Naive thymus-derived CD4-positive, alpha-beta T cell (primary cell): ENCODE measurements at regions not wholly inside any gene's neighbourhood (a gene's known extent, or its start where the extent isn't known, plus 50 kb on each side); places are given as distances from the start of the nearest gene placed in this dataset.
A peak's percentile ranks its signal among the peaks of the same experiment; 100 is the strongest.

ENCODE experiments used
- ATAC-seq: fragments of 150-1000 bp; cut with Tn5 transposase; 2 replicates; pipeline ENCODE4 v1.10.0; 2021; ENCODE audit warnings: mild to moderate bottlenecking, moderate library complexity
- CTCF ChIA-PET: fragments of 350-600 bp; sonication (Branson Sonifier 250); formaldehyde crosslinking; loops from one replicate; lab custom pipeline; 2021; ENCODE audit warnings: antibody characterized with exemption; lab: Charles Lee
- POLR2A ChIA-PET: fragments of 350-600 bp; sonication (Branson Sonifier 250); formaldehyde crosslinking; loops from one replicate; lab custom pipeline; 2021; ENCODE audit warnings: antibody characterized with exemption, inconsistent platforms; lab: Charles Lee
- DNase-seq, 9 donors: peaks; one replicate each; pipeline versions ENCODE4 v3.0.0 to v3.0.0-alpha.2; 2020 to 2022; ENCODE audit warnings: mixed read lengths in 1 of 9
- H3K27ac ChIP-seq: one replicate; pipeline ENCODE4 v1.7.0; 2013; ENCODE audit warnings: mild to moderate bottlenecking, low read depth, low read length, moderate library complexity
- H3K27me3 ChIP-seq, 2 donors: one replicate each; pipeline ENCODE4 v1.7.0; 2013; ENCODE audit warnings: low read length in 2 of 2, mild to moderate bottlenecking in 2 of 2, moderate library complexity in 2 of 2; ENCODE audit not compliant: control insufficient read depth in 2 of 2, insufficient read depth in 2 of 2
- H3K36me3 ChIP-seq, 3 experiments: 1 replicate in 2 of 3; 2 replicates in 1 of 3; pipeline ENCODE4 v1.7.0; 2013; ENCODE audit warnings: low read length in 3 of 3, mild to moderate bottlenecking in 3 of 3, moderate library complexity in 1 of 3; ENCODE audit not compliant: insufficient read depth in 3 of 3, control insufficient read depth in 2 of 3
- H3K4me1 ChIP-seq, 2 donors: one replicate each; pipeline ENCODE4 v1.7.0; 2013; ENCODE audit warnings: low read length in 2 of 2, mild to moderate bottlenecking in 2 of 2, moderate library complexity in 1 of 2; ENCODE audit not compliant: control insufficient read depth in 2 of 2, insufficient read depth in 2 of 2
- H3K4me3 ChIP-seq: 2 replicates; pipeline ENCODE4 v1.7.0; 2013; ENCODE audit warnings: mild to moderate bottlenecking, low read length
- H3K9me3 ChIP-seq, 3 experiments: 1 replicate in 2 of 3; 2 replicates in 1 of 3; pipeline ENCODE4 v1.7.0; 2013; ENCODE audit warnings: low read length in 3 of 3; ENCODE audit not compliant: control insufficient read depth in 2 of 3
- H3K27ac Mint-ChIP-seq, 9 donors: one replicate each; pipeline ENCODE4 v1.8.0; 2020 to 2022; ENCODE audit warnings: mixed read lengths in 9 of 9, mild to moderate bottlenecking in 8 of 9, moderate library complexity in 5 of 9, inconsistent platforms in 2 of 9
- H3K27me3 Mint-ChIP-seq, 5 donors: one replicate each; pipeline ENCODE4 v1.8.0; 2021 to 2022; ENCODE audit warnings: mixed read lengths in 5 of 5, mild to moderate bottlenecking in 1 of 5
- H3K36me3 Mint-ChIP-seq, 5 donors: one replicate each; pipeline ENCODE4 v1.8.0; 2020 to 2022; ENCODE audit warnings: mixed read lengths in 5 of 5, mild to moderate bottlenecking in 3 of 5, inconsistent platforms in 1 of 5
- H3K4me1 Mint-ChIP-seq, 7 donors: one replicate each; pipeline ENCODE4 v1.8.0; 2020 to 2022; ENCODE audit warnings: mixed read lengths in 7 of 7, mild to moderate bottlenecking in 3 of 7, inconsistent platforms in 1 of 7
- H3K4me3 Mint-ChIP-seq, 10 donors: one replicate each; pipeline ENCODE4 v1.8.0; 2020 to 2022; ENCODE audit warnings: mild to moderate bottlenecking in 10 of 10, mixed read lengths in 10 of 10, moderate library complexity in 6 of 10, inconsistent platforms in 2 of 10
- H3K9me3 Mint-ChIP-seq, 11 donors: one replicate each; pipeline ENCODE4 v1.8.0; 2020 to 2022; ENCODE audit warnings: mixed read lengths in 11 of 11, mild to moderate bottlenecking in 4 of 11, inconsistent platforms in 1 of 11, moderate library complexity in 1 of 11
- intact Hi-C, 2 donors: fragments of 100-400 bp; cut with micrococcal nuclease; formaldehyde crosslinking; loops; one replicate each; pipeline ENCODE4 v1.15.1; 2023

- no peak overlapping the region for H3K27ac Mint-ChIP-seq
- no peak overlapping the region for H3K4me3 Mint-ChIP-seq
- no peaks in the 10 kb centered on the region for H3K27me3 Mint-ChIP-seq
Measured at GRCh38 chr4:59869056-59869455, 1331.1 kb upstream of the ADGRL3 start.

GRCh38 chr4:59869559-59869958 is 1330.6 kb upstream of the ADGRL3 start:
- POLR2A ChIA-PET = no interaction called here
- Mint-ChIP-seq H3K9me3 (peaks cover 0 to 33% (median 2%) of the 10 kb centered on the region in 11 donors), H3K36me3 (no peaks in the 10 kb centered on the region), H3K4me3 (no peak overlapping the region), H3K27me3 (no peaks in the 10 kb centered on the region), H3K27ac (no peak overlapping the region), H3K4me1 (no peaks in the 10 kb centered on the region)
- no peaks in the 10 kb centered on the region for H3K4me1 ChIP-seq
- H3K4me3 ChIP-seq = no peak overlapping the region
- H3K27me3 ChIP-seq = no peaks in the 10 kb centered on the region
- intact Hi-C loops = no loop called here
- no peak overlapping the region for H3K27ac ChIP-seq
- no peak for ATAC-seq
- DNase-seq = no peak
- H3K36me3 ChIP-seq = no peaks in the 10 kb centered on the region
- no peaks in the 10 kb centered on the region for H3K9me3 ChIP-seq
- CTCF ChIA-PET = no interaction called here

More at GRCh38 chr4:59869056-59869455, 1331.1 kb upstream of the ADGRL3 start:
- no peaks in the 10 kb centered on the region for H3K4me1 ChIP-seq
- H3K36me3 ChIP-seq = no peaks in the 10 kb centered on the region
- no peak overlapping the region for H3K4me3 ChIP-seq
- no peak for DNase-seq
- no peaks in the 10 kb centered on the region for H3K27me3 ChIP-seq
- H3K4me1 Mint-ChIP-seq = no peaks in the 10 kb centered on the region
- intact Hi-C loops = no loop called here
- H3K9me3 ChIP-seq = no peaks in the 10 kb centered on the region
- no peaks in the 10 kb centered on the region for H3K36me3 Mint-ChIP-seq
- POLR2A ChIA-PET = no interaction called here
- H3K9me3 Mint-ChIP-seq = peaks cover 0 to 33% (median 2%) of the 10 kb centered on the region in 11 donors
- ATAC-seq = no peak
- CTCF ChIA-PET = no interaction called here
- H3K27ac ChIP-seq = no peak overlapping the region

GRCh38 chr4:59881632-59882031 is 1318.5 kb upstream of the ADGRL3 start:
- H3K4me3 ChIP-seq = no peak overlapping the region
- H3K27ac ChIP-seq = no peak overlapping the region
- DNase-seq = peak in 1 of 9 donors; percentile 0
- no peaks in the 10 kb centered on the region for H3K36me3 ChIP-seq
- no peak for ATAC-seq
- H3K4me1 ChIP-seq = no peaks in the 10 kb centered on the region
- intact Hi-C loops = no loop called here
- Mint-ChIP-seq H3K36me3 (peaks cover 0 to 5% (median 0%) of the 10 kb centered on the region in 5 donors), H3K9me3 (peaks cover 0 to 14% (median 4%) of the 10 kb centered on the region in 11 donors), H3K4me3 (no peak overlapping the region), H3K27me3 (no peaks in the 10 kb centered on the region), H3K4me1 (no peaks in the 10 kb centered on the region), H3K27ac (no peak overlapping the region)
- H3K9me3 ChIP-seq = no peaks in the 10 kb centered on the region
- H3K27me3 ChIP-seq = no peaks in the 10 kb centered on the region
- CTCF ChIA-PET = no interaction called here
- POLR2A ChIA-PET = no interaction called here

- Mint-ChIP-seq H3K27ac (no peak overlapping the region), H3K36me3 (no peaks in the 10 kb centered on the region), H3K27me3 (no peaks in the 10 kb centered on the region), H3K4me1 (no peaks in the 10 kb centered on the region), H3K4me3 (no peak overlapping the region), H3K9me3 (peaks cover 0 to 23% (median 2%) of the 10 kb centered on the region in 11 donors)
- H3K27me3 ChIP-seq = no peaks in the 10 kb centered on the region
- no peak for ATAC-seq
- DNase-seq = no peak
- H3K4me1 ChIP-seq = no peaks in the 10 kb centered on the region
- CTCF ChIA-PET = no interaction called here
- intact Hi-C loops = no loop called here
- H3K27ac ChIP-seq = no peak overlapping the region
- H3K4me3 ChIP-seq = no peak overlapping the region
- no peaks in the 10 kb centered on the region for H3K36me3 ChIP-seq
- no peaks in the 10 kb centered on the region for H3K9me3 ChIP-seq
- POLR2A ChIA-PET = no interaction called here
Measured at GRCh38 chr4:59904331-59904730, 1295.8 kb upstream of the ADGRL3 start.

GRCh38 chr4:59920416-59920815 is 1279.7 kb upstream of the ADGRL3 start:
- H3K27me3 Mint-ChIP-seq = no peaks in the 10 kb centered on the region
- CTCF ChIA-PET = no interaction called here
- POLR2A ChIA-PET = no interaction called here

GRCh38 chr4:59925290-59925689 is 1274.8 kb upstream of the ADGRL3 start:
- DNase-seq (no peak), ATAC-seq (no peak)
- Histone ChIP-seq H3K27ac (no peak overlapping the region), H3K4me3 (no peak overlapping the region), H3K9me3 (peaks cover 0 to 2% (median 0%) of the 10 kb centered on the region in 3 experiments), H3K27me3 (no peaks in the 10 kb centered on the region), H3K36me3 (no peaks in the 10 kb centered on the region), H3K4me1 (no peaks in the 10 kb centered on the region)
- H3K27ac Mint-ChIP-seq = no peak overlapping the region
- H3K9me3 Mint-ChIP-seq = peaks cover 0 to 27% (median 5%) of the 10 kb centered on the region in 11 donors
- CTCF ChIA-PET = no interaction called here
- POLR2A ChIA-PET = no interaction called here
- no peaks in the 10 kb centered on the region for H3K4me1 Mint-ChIP-seq
- no peaks in the 10 kb centered on the region for H3K27me3 Mint-ChIP-seq
- intact Hi-C loops = loop anchor here in 1 of 2 donors (10.0 kb wide), 1 partner anchor 80 kb away; no protein-coding TSS in a partner anchor
- no peak overlapping the region for H3K4me3 Mint-ChIP-seq
- H3K36me3 Mint-ChIP-seq = no peaks in the 10 kb centered on the region

More at GRCh38 chr4:59920416-59920815, 1279.7 kb upstream of the ADGRL3 start:
- Histone ChIP-seq H3K9me3 (peaks cover 0 to 2% (median 0%) of the 10 kb centered on the region in 3 experiments), H3K27me3 (no peaks in the 10 kb centered on the region), H3K4me3 (no peak overlapping the region), H3K4me1 (no peaks in the 10 kb centered on the region), H3K36me3 (no peaks in the 10 kb centered on the region), H3K27ac (no peak overlapping the region)
- H3K36me3 Mint-ChIP-seq = no peaks in the 10 kb centered on the region
- intact Hi-C loops = loop anchor here in 1 of 2 donors (10.0 kb wide), 1 partner anchor 76 kb away; no protein-coding TSS in a partner anchor
- no peak overlapping the region for H3K4me3 Mint-ChIP-seq
- peaks cover 0 to 15% (median 5%) of the 10 kb centered on the region in 11 donors for H3K9me3 Mint-ChIP-seq
- ATAC-seq (no peak), DNase-seq (no peak)
- no peaks in the 10 kb centered on the region for H3K4me1 Mint-ChIP-seq
- no peak overlapping the region for H3K27ac Mint-ChIP-seq

GRCh38 chr4:59936566-59936965 is 1263.6 kb upstream of the ADGRL3 start:
- Histone ChIP-seq H3K27me3 (no peaks in the 10 kb centered on the region), H3K9me3 (no peaks in the 10 kb centered on the region), H3K36me3 (no peaks in the 10 kb centered on the region), H3K27ac (no peak overlapping the region), H3K4me3 (no peak overlapping the region), H3K4me1 (no peaks in the 10 kb centered on the region)
- peaks cover 0 to 3% (median 0%) of the 10 kb centered on the region in 5 donors for H3K36me3 Mint-ChIP-seq
- CTCF ChIA-PET = no interaction called here
- no peak overlapping the region for H3K27ac Mint-ChIP-seq
- no peaks in the 10 kb centered on the region for H3K4me1 Mint-ChIP-seq
- ATAC-seq (no peak), DNase-seq (no peak)
- H3K4me3 Mint-ChIP-seq = no peak overlapping the region
- intact Hi-C loops = no loop called here
- peaks cover 0 to 14% (median 6%) of the 10 kb centered on the region in 11 donors for H3K9me3 Mint-ChIP-seq
- POLR2A ChIA-PET = no interaction called here
- H3K27me3 Mint-ChIP-seq = no peaks in the 10 kb centered on the region
